Activated B cell treated with CpG ODN at 0.5 μM for 24 hours (primary cell): ENCODE measurements at regions not wholly inside any gene's neighbourhood (a gene's known extent, or its start where the extent isn't known, plus 50 kb on each side); places are given as distances from the start of the nearest gene placed in this dataset.

Experiments used
- ATAC-seq: fragments of 200-7000 bp; cut with Tn5 transposase; one replicate; pipeline ENCODE4 v1.10.0; 2021; ENCODE audit warnings: low read depth, mild to moderate bottlenecking, moderate library complexity
- CTCF ChIA-PET: fragments of 350-600 bp; sonication (Branson Sonifier 250); formaldehyde crosslinking; loops from one replicate; lab custom pipeline; 2021; ENCODE audit warnings: antibody characterized with exemption; lab: Charles Lee
- POLR2A ChIA-PET: fragments of 350-600 bp; sonication (Branson Sonifier 250); formaldehyde crosslinking; loops from one replicate; lab custom pipeline; 2021; ENCODE audit warnings: antibody characterized with exemption; lab: Charles Lee
- DNase-seq: peaks from one replicate; pipeline ENCODE4 v3.0.0; 2022
- H3K27ac Mint-ChIP-seq: one replicate; pipeline ENCODE4 v1.8.0; 2020; ENCODE audit warnings: mixed read lengths
- H3K27me3 Mint-ChIP-seq: one replicate; pipeline ENCODE4 v1.8.0; 2021; ENCODE audit warnings: mixed read lengths
- H3K36me3 Mint-ChIP-seq: one replicate; pipeline ENCODE4 v1.8.0; 2021; ENCODE audit warnings: low read depth, mixed read lengths
- H3K4me1 Mint-ChIP-seq: one replicate; pipeline ENCODE4 v1.8.0; 2021; ENCODE audit warnings: mixed read lengths
- H3K4me3 Mint-ChIP-seq: one replicate; pipeline ENCODE4 v1.8.0; 2020; ENCODE audit warnings: mild to moderate bottlenecking, mixed read lengths
- H3K9me3 Mint-ChIP-seq: one replicate; pipeline ENCODE4 v1.8.0; 2020; ENCODE audit warnings: mixed read lengths
- intact Hi-C: fragments of 100-400 bp; cut with micrococcal nuclease; formaldehyde crosslinking; loops from one replicate; pipeline ENCODE4 v1.15.1; 2024
- TF ChIP-seq, protein P1 (sequence below): fragments of 200-600 bp; IDR thresholded peaks from one replicate; pipeline ENCODE4 v1.8.0; 2022; ENCODE audit warnings: antibody characterized with exemption, mild to moderate bottlenecking

GRCh38 chr4:137106733-137107132 lies 425.6 kb downstream of the PCDH18 start:
- H3K9me3 Mint-ChIP-seq: peaks cover 2% of the 10 kb centered on the region
- ChIA-PET POLR2A (no interaction called here), CTCF (no interaction called here)
- ATAC-seq (no peak), DNase-seq (no peak)
- intact Hi-C loops: no loop called here
- TF ChIP-seq, protein P1, sequence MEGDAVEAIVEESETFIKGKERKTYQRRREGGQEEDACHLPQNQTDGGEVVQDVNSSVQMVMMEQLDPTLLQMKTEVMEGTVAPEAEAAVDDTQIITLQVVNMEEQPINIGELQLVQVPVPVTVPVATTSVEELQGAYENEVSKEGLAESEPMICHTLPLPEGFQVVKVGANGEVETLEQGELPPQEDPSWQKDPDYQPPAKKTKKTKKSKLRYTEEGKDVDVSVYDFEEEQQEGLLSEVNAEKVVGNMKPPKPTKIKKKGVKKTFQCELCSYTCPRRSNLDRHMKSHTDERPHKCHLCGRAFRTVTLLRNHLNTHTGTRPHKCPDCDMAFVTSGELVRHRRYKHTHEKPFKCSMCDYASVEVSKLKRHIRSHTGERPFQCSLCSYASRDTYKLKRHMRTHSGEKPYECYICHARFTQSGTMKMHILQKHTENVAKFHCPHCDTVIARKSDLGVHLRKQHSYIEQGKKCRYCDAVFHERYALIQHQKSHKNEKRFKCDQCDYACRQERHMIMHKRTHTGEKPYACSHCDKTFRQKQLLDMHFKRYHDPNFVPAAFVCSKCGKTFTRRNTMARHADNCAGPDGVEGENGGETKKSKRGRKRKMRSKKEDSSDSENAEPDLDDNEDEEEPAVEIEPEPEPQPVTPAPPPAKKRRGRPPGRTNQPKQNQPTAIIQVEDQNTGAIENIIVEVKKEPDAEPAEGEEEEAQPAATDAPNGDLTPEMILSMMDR: no peak
- no peaks in the 10 kb centered on the region for H3K4me1 Mint-ChIP-seq
- no peak overlapping the region for H3K4me3 Mint-ChIP-seq
- no peaks in the 10 kb centered on the region for H3K36me3 Mint-ChIP-seq
- H3K27me3 Mint-ChIP-seq: no peaks in the 10 kb centered on the region
- H3K27ac Mint-ChIP-seq: no peak overlapping the region

GRCh38 chr4:137106287-137106686 lies 426.0 kb downstream of the PCDH18 start:
- POLR2A ChIA-PET: no interaction called here
- intact Hi-C loops: no loop called here
- TF ChIP-seq, protein P1: no peak
- Mint-ChIP-seq H3K27me3 (no peaks in the 10 kb centered on the region), H3K4me3 (no peak overlapping the region), H3K36me3 (no peaks in the 10 kb centered on the region), H3K27ac (no peak overlapping the region), H3K9me3 (peaks cover 2% of the 10 kb centered on the region), H3K4me1 (no peaks in the 10 kb centered on the region)
- CTCF ChIA-PET: no interaction called here
- no peak for DNase-seq
- ATAC-seq: no peak

GRCh38 chr4:137090951-137091350 lies 441.3 kb downstream of the PCDH18 start:
- TF ChIP-seq, protein P1: no peak
- Mint-ChIP-seq H3K36me3 (no peaks in the 10 kb centered on the region), H3K9me3 (no peaks in the 10 kb centered on the region), H3K27me3 (no peaks in the 10 kb centered on the region), H3K4me3 (no peak overlapping the region), H3K4me1 (no peaks in the 10 kb centered on the region), H3K27ac (no peak overlapping the region)
- ATAC-seq: no peak
- intact Hi-C loops: no loop called here
- ChIA-PET CTCF (no interaction called here), POLR2A (no interaction called here)
- no peak for DNase-seq

GRCh38 chr4:137083571-137084135 lies 448.6 kb downstream of the PCDH18 start:
- intact Hi-C loops: no loop called here
- ChIA-PET CTCF (no interaction called here), POLR2A (no interaction called here)
- no peak for ATAC-seq
- no peak for DNase-seq
- no peaks in the 10 kb centered on the region for H3K9me3 Mint-ChIP-seq
- H3K4me1 Mint-ChIP-seq: no peaks in the 10 kb centered on the region
- H3K27ac Mint-ChIP-seq: no peak overlapping the region
- H3K36me3 Mint-ChIP-seq: no peaks in the 10 kb centered on the region
- no peak overlapping the region for H3K4me3 Mint-ChIP-seq
- TF ChIP-seq, protein P1: no peak
- no peaks in the 10 kb centered on the region for H3K27me3 Mint-ChIP-seq

DNA sequence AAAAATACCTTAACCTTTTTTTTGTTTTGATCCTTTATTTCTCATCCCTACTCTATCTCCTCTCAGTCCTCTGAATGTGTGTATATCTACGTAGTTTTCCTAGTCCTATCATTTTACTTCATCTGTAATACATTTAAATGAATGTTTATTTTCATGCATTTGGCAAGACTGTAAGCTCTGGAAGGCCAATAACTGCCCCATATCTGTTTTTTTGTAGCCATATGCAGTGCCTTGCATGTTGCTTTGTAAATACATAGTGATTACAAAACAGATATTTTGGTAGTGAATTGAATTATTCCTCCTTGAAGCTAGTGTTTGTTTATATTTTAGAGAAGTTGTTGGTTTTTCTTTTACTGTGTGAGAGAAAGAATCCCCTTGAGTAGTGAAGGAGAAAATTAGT lies 450.2 kb downstream of the PCDH18 start:
- ChIA-PET CTCF (no interaction called here), POLR2A (no interaction called here)
- intact Hi-C loops: no loop called here
- TF ChIP-seq, protein P1: no peak
- DNase-seq (no peak), ATAC-seq (no peak)
- H3K27me3 Mint-ChIP-seq: no peaks in the 10 kb centered on the region
- no peak overlapping the region for H3K4me3 Mint-ChIP-seq
- no peaks in the 10 kb centered on the region for H3K36me3 Mint-ChIP-seq
- H3K27ac Mint-ChIP-seq: no peak overlapping the region
- no peaks in the 10 kb centered on the region for H3K9me3 Mint-ChIP-seq
- no peaks in the 10 kb centered on the region for H3K4me1 Mint-ChIP-seq
